HG02642 (cell line): ENCODE measurements at regions not wholly inside any gene's neighbourhood (a gene's known extent, or its start where the extent isn't known, plus 50 kb on each side); places are given as distances from the start of the nearest gene placed in this dataset.

Experiments used
- ATAC-seq: cut with Tn5 transposase; IDR thresholded peaks from one replicate; pipeline ENCODE4 v1.9.1; 2021; ENCODE audit warnings: mild to moderate bottlenecking; ENCODE audit not compliant: unreplicated experiment, poor library complexity

GRCh38 chr16:85173146-85173980 lies 61.1 kb upstream of the CIBAR2 start:
- ATAC-seq, result no peak

- no peak for ATAC-seq
These were observed 61.9 kb upstream of the CIBAR2 start for GRCh38 chr16:85173981-85174751.

- ATAC-seq, result no peak
These were observed 62.8 kb upstream of the CIBAR2 start for GRCh38 chr16:85174871-85175723.

- no peak for ATAC-seq
These were observed 63.5 kb upstream of the CIBAR2 start for GRCh38 chr16:85175724-85176233.

- ATAC-seq, result no peak
These were observed 64.5 kb upstream of the CIBAR2 start for GRCh38 chr16:85176541-85177447.

GRCh38 chr16:85177448-85177846 lies 65.2 kb upstream of the CIBAR2 start:
- ATAC-seq, result no peak

- ATAC-seq, result no peak
These were observed 65.8 kb upstream of the CIBAR2 start for GRCh38 chr16:85178006-85178591.

GRCh38 chr16:85178596-85178995 lies 66.3 kb upstream of the CIBAR2 start:
- no peak for ATAC-seq

GRCh38 chr16:85179344-85180046 lies 67.2 kb upstream of the CIBAR2 start:
- ATAC-seq, result no peak

- ATAC-seq, result no peak
These were observed 68.0 kb upstream of the CIBAR2 start for GRCh38 chr16:85180047-85180826.

- ATAC-seq, result no peak
These were observed 68.8 kb upstream of the CIBAR2 start for GRCh38 chr16:85180827-85181738.

GRCh38 chr16:85181739-85182129 lies 69.5 kb upstream of the CIBAR2 start:
- ATAC-seq, result no peak

GRCh38 chr16:85182286-85182685 lies 70.0 kb upstream of the CIBAR2 start:
- ATAC-seq, result no peak

GRCh38 chr16:85182774-85183173 lies 70.5 kb upstream of the CIBAR2 start:
- no peak for ATAC-seq

GRCh38 chr16:85183564-85183963 lies 71.3 kb upstream of the CIBAR2 start:
- no peak for ATAC-seq

GRCh38 chr16:85184404-85184803 lies 72.1 kb upstream of the CIBAR2 start:
- ATAC-seq, result no peak
